Nephron (organoid): ENCODE measurements at regions not wholly inside any gene's neighbourhood (a gene's known extent, or its start where the extent isn't known, plus 50 kb on each side); places are given as distances from the start of the nearest gene placed in this dataset.

Source experiments
- H3K27ac Mint-ChIP-seq, 3 experiments: 2 replicates each; pipeline ENCODE4 v1.8.0; 2020; ENCODE audit warnings: mixed read lengths in 3 of 3, mild to moderate bottlenecking in 2 of 3, moderate library complexity in 1 of 3
- H3K27me3 Mint-ChIP-seq: 2 replicates; pipeline ENCODE4 v1.8.0; 2021; ENCODE audit warnings: low read depth, mild to moderate bottlenecking, moderate library complexity, mixed read lengths
- H3K36me3 Mint-ChIP-seq: 2 replicates; pipeline ENCODE4 v1.8.0; 2020; ENCODE audit warnings: low read depth, mixed read lengths
- H3K4me1 Mint-ChIP-seq: 2 replicates; pipeline ENCODE4 v1.8.0; 2020; ENCODE audit warnings: mixed read lengths
- H3K4me3 Mint-ChIP-seq, 3 experiments: 2 replicates each; pipeline ENCODE4 v1.8.0; 2020; ENCODE audit warnings: mild to moderate bottlenecking in 3 of 3, mixed read lengths in 3 of 3, moderate library complexity in 2 of 3
- H3K9me3 Mint-ChIP-seq: 2 replicates; pipeline ENCODE4 v1.8.0; 2020; ENCODE audit warnings: mixed read lengths
- CTCF ChIP-seq, 3 experiments: fragments of 200-600 bp; sonication (generic); IDR thresholded peaks; one replicate each; pipeline ENCODE4 v1.5.0; 2021; ENCODE audit warnings: antibody characterized with exemption in 3 of 3; ENCODE audit not compliant: unreplicated experiment in 3 of 3

- Mint-ChIP-seq H3K27ac (no peak overlapping the region), H3K4me1 (no peaks in the 10 kb centered on the region), H3K27me3 (no peaks in the 10 kb centered on the region), H3K9me3 (no peaks in the 10 kb centered on the region), H3K4me3 (no peak overlapping the region), H3K36me3 (no peaks in the 10 kb centered on the region)
- TF ChIP-seq CTCF (IDR thresholded peaks at IDR 0.05; ENCODE audit: unreplicated experiment in 3 of 3), result no peak
Observed at GRCh38 chr5:113683211-113683610, 169.7 kb downstream of the YTHDC2 start.

- no peak overlapping the region for H3K4me3 Mint-ChIP-seq
Observed at GRCh38 chr5:113686599-113686998, 173.1 kb downstream of the YTHDC2 start.

GRCh38 chr5:113689647-113690046, 176.2 kb downstream of the YTHDC2 start:
- no peak for TF ChIP-seq CTCF (IDR thresholded peaks at IDR 0.05; ENCODE audit: unreplicated experiment in 3 of 3)
- peaks cover 33% of the 10 kb centered on the region for H3K4me1 Mint-ChIP-seq
- H3K9me3 Mint-ChIP-seq, result no peaks in the 10 kb centered on the region
- H3K27ac Mint-ChIP-seq, result peak overlapping the region; percentile 59 to 89 (median 67)
- no peak overlapping the region for H3K4me3 Mint-ChIP-seq
- peaks cover 10% of the 10 kb centered on the region for H3K27me3 Mint-ChIP-seq
- H3K36me3 Mint-ChIP-seq, result no peaks in the 10 kb centered on the region

More at GRCh38 chr5:113686599-113686998, 173.1 kb downstream of the YTHDC2 start:
- Mint-ChIP-seq H3K9me3 (no peaks in the 10 kb centered on the region), H3K36me3 (no peaks in the 10 kb centered on the region), H3K27ac (no peak overlapping the region), H3K27me3 (no peaks in the 10 kb centered on the region), H3K4me1 (peaks cover 5% of the 10 kb centered on the region)
- TF ChIP-seq CTCF (IDR thresholded peaks at IDR 0.05; ENCODE audit: unreplicated experiment in 3 of 3), result no peak

GRCh38 chr5:113692466-113692865, 179.0 kb downstream of the YTHDC2 start:
- H3K27me3 Mint-ChIP-seq, result peaks cover 10% of the 10 kb centered on the region
- H3K4me3 Mint-ChIP-seq, result peak overlapping the region in 1 of 3 experiments; percentile 28
- H3K27ac Mint-ChIP-seq, result no peak overlapping the region
- no peak for TF ChIP-seq CTCF (IDR thresholded peaks at IDR 0.05; ENCODE audit: unreplicated experiment in 3 of 3)
- H3K36me3 Mint-ChIP-seq, result no peaks in the 10 kb centered on the region
- H3K4me1 Mint-ChIP-seq, result peaks cover 35% of the 10 kb centered on the region
- H3K9me3 Mint-ChIP-seq, result no peaks in the 10 kb centered on the region

GRCh38 chr5:113692891-113693457, 179.5 kb downstream of the YTHDC2 start:
- no peak for TF ChIP-seq CTCF (IDR thresholded peaks at IDR 0.05; ENCODE audit: unreplicated experiment in 3 of 3)
- Mint-ChIP-seq H3K9me3 (no peaks in the 10 kb centered on the region), H3K27me3 (peaks cover 10% of the 10 kb centered on the region), H3K36me3 (no peaks in the 10 kb centered on the region), H3K4me1 (peaks cover 35% of the 10 kb centered on the region), H3K27ac (peak overlapping the region in 1 of 3 experiments; percentile 14), H3K4me3 (peak overlapping the region; percentile 6 to 28 (median 19))

- no peaks in the 10 kb centered on the region for H3K9me3 Mint-ChIP-seq
- TF ChIP-seq CTCF (IDR thresholded peaks at IDR 0.05; ENCODE audit: unreplicated experiment in 3 of 3), result no peak
Observed at GRCh38 chr5:113693701-113694100, 180.2 kb downstream of the YTHDC2 start.

More at GRCh38 chr5:113693701-113694100, 180.2 kb downstream of the YTHDC2 start:
- no peaks in the 10 kb centered on the region for H3K36me3 Mint-ChIP-seq
- peak overlapping the region; percentile 14 to 49 (median 14) for H3K27ac Mint-ChIP-seq
- peaks cover 10% of the 10 kb centered on the region for H3K27me3 Mint-ChIP-seq
- H3K4me1 Mint-ChIP-seq, result peaks cover 34% of the 10 kb centered on the region
- H3K4me3 Mint-ChIP-seq, result peak overlapping the region in 1 of 3 experiments; percentile 6
